ENCODE measurements at regions not wholly inside any gene's neighbourhood (a gene's known extent, or its start where the extent isn't known, plus 50 kb on each side); places are given as distances from the start of the nearest gene placed in this dataset.

- H4K20me1 ChIP-seq (ENCODE audit: low read length), result no peaks in the 10 kb centered on the region
- no peaks in the 10 kb centered on the region for H3F3A ChIP-seq (ENCODE audit: low read length, unreplicated experiment)
- ChIA-PET CTCF (interaction anchor here (1.2 kb wide), 1 partner anchor 63 kb away, joined by 11 read pairs; no protein-coding TSS in a partner anchor), POLR2A (ENCODE audit: unreplicated experiment) (no interaction called here)
- H3K79me2 ChIP-seq (ENCODE audit: low read length), result no peaks in the 10 kb centered on the region
- 0 out of 2 replicates have a peak overlapping the region, but pooled peaks have one; percentile 13 for H2AFZ ChIP-seq (ENCODE audit: low read length)
- DNase-seq (peak; percentile 31), ATAC-seq (peak; percentile 21; the same call in 1 of the 2 replicates)
- H3K9ac ChIP-seq (ENCODE audit: low read length), result no peak overlapping the region
- no peaks in the 10 kb centered on the region for H3K9me2 ChIP-seq (replicated peaks; ENCODE audit: low read length)
- H3K36me3 ChIP-seq (ENCODE audit: low read depth, low read length), result no peaks in the 10 kb centered on the region
- TF ChIP-seq EZH2phosphoT487 (IDR thresholded peaks at IDR 0.05; ENCODE audit: borderline replicate concordance, low read length) (no peak), CTCF (conservative IDR thresholded peaks at IDR 0.05; ENCODE audit: low read depth, low read length) (no peak), EZH2 (IDR thresholded peaks at IDR 0.05; ENCODE audit: low read length, unreplicated experiment) (no peak)
- peaks cover 30% of the 10 kb centered on the region for H3K4me1 ChIP-seq (ENCODE audit: insufficient read depth, low read length)
- BruUV-seq (replicated peaks), result no TSS peak
- H3K4me2 ChIP-seq (ENCODE audit: low read length), result no peak overlapping the region
- 0 out of 2 replicates have a peak overlapping the region, but pooled peaks have one; percentile 2 for H3K27ac ChIP-seq (ENCODE audit: low read length)
- H3K4me3 ChIP-seq (ENCODE audit: low read length), result no peak overlapping the region
- no peaks in the 10 kb centered on the region for H3K27me3 ChIP-seq (ENCODE audit: low read length)
- intact Hi-C loops (cut with micrococcal nuclease), result no loop called here
- no peaks in the 10 kb centered on the region for H3K9me3 ChIP-seq (ENCODE audit: low read length)
Measured at GRCh38 chr5:39650008-39650762, 225.4 kb upstream of the DAB2 start.

- Histone ChIP-seq H3K9me3 (ENCODE audit: low read length) (no peaks in the 10 kb centered on the region), H3K9ac (ENCODE audit: low read length) (peak overlapping the region; percentile 27), H3K4me3 (ENCODE audit: low read length) (no peak overlapping the region), H3K27me3 (ENCODE audit: low read length) (no peaks in the 10 kb centered on the region), H3K36me3 (ENCODE audit: low read depth, low read length) (no peaks in the 10 kb centered on the region), H2AFZ (ENCODE audit: low read length) (peak overlapping the region; percentile 73), H3K27ac (ENCODE audit: low read length) (peak overlapping the region; percentile 62), H3F3A (ENCODE audit: low read length, unreplicated experiment) (no peaks in the 10 kb centered on the region), H3K9me2 (replicated peaks; ENCODE audit: low read length) (no peaks in the 10 kb centered on the region), H3K4me2 (ENCODE audit: low read length) (peak overlapping the region; percentile 33), H3K4me1 (ENCODE audit: insufficient read depth, low read length) (peaks cover 30% of the 10 kb centered on the region), H4K20me1 (ENCODE audit: low read length) (no peaks in the 10 kb centered on the region), H3K79me2 (ENCODE audit: low read length) (no peaks in the 10 kb centered on the region)
- TF ChIP-seq CTCF (conservative IDR thresholded peaks at IDR 0.05; ENCODE audit: low read depth, low read length), result peak; percentile 83
- no peak for TF ChIP-seq EZH2phosphoT487 (IDR thresholded peaks at IDR 0.05; ENCODE audit: borderline replicate concordance, low read length)
- CTCF ChIA-PET, result interaction anchor here (0.6 to 1.2 kb wide), 8 partner anchors 50 to 762 kb away, joined by 3 to 12 read pairs (median 6); no protein-coding TSS in a partner anchor
- POLR2A ChIA-PET (ENCODE audit: unreplicated experiment), result no interaction called here
- ATAC-seq, result peak; percentile 97
- no TSS peak for BruUV-seq (replicated peaks)
- intact Hi-C loops (cut with micrococcal nuclease), result loop anchor here (1.0 to 5.0 kb wide), 5 partner anchors 49 to 1088 kb away; no protein-coding TSS in a partner anchor
- peak; percentile 93 for DNase-seq
Measured at GRCh38 chr5:39648848-39649227, 224.1 kb upstream of the DAB2 start.
